ENCODE measurements at regions not wholly inside any gene's neighbourhood (a gene's known extent, or its start where the extent isn't known, plus 50 kb on each side); places are given as distances from the start of the nearest gene placed in this dataset.

- H3K27ac ChIP-seq = no peak overlapping the region
- intact Hi-C loops (cut with DNase I) = no loop called here
- H3K4me1 ChIP-seq = no peaks in the 10 kb centered on the region
- no peaks in the 10 kb centered on the region for H3K36me3 ChIP-seq
- no peak for TF ChIP-seq CTCF (IDR thresholded peaks at IDR 0.05)
- no peaks in the 10 kb centered on the region for H3K27me3 ChIP-seq
- H3K9me3 ChIP-seq = no peaks in the 10 kb centered on the region
- H3K4me3 ChIP-seq = no peak overlapping the region
- DNase-seq = no peak
- no peak for ATAC-seq
These were observed 476.1 kb downstream of the TDRD3 start for GRCh38 chr13:60873116-60873515.

- H3K27me3 ChIP-seq = no peaks in the 10 kb centered on the region
- intact Hi-C loops (cut with DNase I) = no loop called here
- no peaks in the 10 kb centered on the region for H3K4me1 ChIP-seq
- no peak overlapping the region for H3K27ac ChIP-seq
- DNase-seq (no peak), ATAC-seq (peak; percentile 9)
- no peak overlapping the region for H3K4me3 ChIP-seq
- H3K36me3 ChIP-seq = no peaks in the 10 kb centered on the region
- H3K9me3 ChIP-seq = peaks cover 4% of the 10 kb centered on the region
- no peak for TF ChIP-seq CTCF (IDR thresholded peaks at IDR 0.05)
These were observed 473.1 kb downstream of the TDRD3 start for GRCh38 chr13:60869941-60870613.

GRCh38 chr13:60869225-60869624 lies 472.2 kb downstream of the TDRD3 start:
- H3K36me3 ChIP-seq = no peaks in the 10 kb centered on the region
- no peak for TF ChIP-seq CTCF (IDR thresholded peaks at IDR 0.05)
- ATAC-seq (no peak), DNase-seq (no peak)
- H3K4me1 ChIP-seq = no peaks in the 10 kb centered on the region
- H3K27me3 ChIP-seq = no peaks in the 10 kb centered on the region
- intact Hi-C loops (cut with DNase I) = no loop called here
- no peak overlapping the region for H3K27ac ChIP-seq
- no peak overlapping the region for H3K4me3 ChIP-seq
- H3K9me3 ChIP-seq = peaks cover 4% of the 10 kb centered on the region

GRCh38 chr13:60862036-60862435 lies 465.0 kb downstream of the TDRD3 start:
- Histone ChIP-seq H3K27me3 (no peaks in the 10 kb centered on the region), H3K9me3 (peaks cover 4% of the 10 kb centered on the region), H3K27ac (no peak overlapping the region), H3K36me3 (no peaks in the 10 kb centered on the region), H3K4me1 (no peaks in the 10 kb centered on the region), H3K4me3 (no peak overlapping the region)
- intact Hi-C loops (cut with DNase I) = no loop called here
- ATAC-seq (no peak), DNase-seq (no peak)
- TF ChIP-seq CTCF (IDR thresholded peaks at IDR 0.05) = no peak

- H3K36me3 ChIP-seq = no peaks in the 10 kb centered on the region
- ATAC-seq (no peak), DNase-seq (no peak)
These were observed 460.7 kb downstream of the TDRD3 start for GRCh38 chr13:60857698-60858097.

More at GRCh38 chr13:60857698-60858097, 460.7 kb downstream of the TDRD3 start:
- TF ChIP-seq CTCF (IDR thresholded peaks at IDR 0.05) = no peak
- intact Hi-C loops (cut with DNase I) = no loop called here
- H3K4me1 ChIP-seq = no peaks in the 10 kb centered on the region
- no peak overlapping the region for H3K4me3 ChIP-seq
- no peaks in the 10 kb centered on the region for H3K9me3 ChIP-seq
- no peaks in the 10 kb centered on the region for H3K27me3 ChIP-seq
- no peak overlapping the region for H3K27ac ChIP-seq

Data from upper lobe of right lung (tissue), 1 donor.